Caco-2 (cell line): ENCODE measurements at regions not wholly inside any gene's neighbourhood (a gene's known extent, or its start where the extent isn't known, plus 50 kb on each side); places are given as distances from the start of the nearest gene placed in this dataset.

ENCODE experiments used
- BruUV-seq: library from RNA; stranded (reverse); fragments of 400-500 nt; replicated peaks from 2 replicates; lab custom pipeline; 2021; lab: Mats Ljungman, UMichigan
- CTCF ChIA-PET: fragments of 300-600 bp; sonication (Branson Sonifier 250); formaldehyde crosslinking; loops from one replicate; lab custom pipeline; 2022; ENCODE audit warnings: antibody characterized with exemption; lab: Charles Lee
- POLR2A ChIA-PET: fragments of 300-600 bp; sonication (Branson Sonifier 250); formaldehyde crosslinking; loops from one replicate; lab custom pipeline; 2022; ENCODE audit warnings: antibody characterized with exemption; lab: Charles Lee
- DNase-seq, 2 experiments: peaks; one replicate each; pipeline versions ENCODE4 v3.0.0 to v3.0.0-alpha.2; 2020 to 2022
- H3K27me3 ChIP-seq: replicated peaks from 2 replicates; pipeline ENCODE4 v1.6.0; 2011; ENCODE audit warnings: low read length; ENCODE audit not compliant: control insufficient read depth, insufficient read depth
- H3K36me3 ChIP-seq: 2 replicates; pipeline ENCODE4 v1.5.1; 2011; ENCODE audit warnings: low read length; ENCODE audit not compliant: control insufficient read depth, insufficient read depth
- H3K4me1 ChIP-seq: fragments of 250-450 bp; sonication (Bioruptor Pico); 2 replicates; pipeline ENCODE4 v1.5.1; 2020; ENCODE audit warnings: mild to moderate bottlenecking
- H3K4me3 ChIP-seq: 2 replicates; pipeline ENCODE4 v1.5.1; 2011; ENCODE audit warnings: low read depth, mild to moderate bottlenecking, control low read depth, low read length
- H3K9me3 ChIP-seq: fragments of 250-450 bp; sonication (Bioruptor Pico); 2 replicates; pipeline ENCODE4 v1.5.1; 2020; ENCODE audit warnings: mild to moderate bottlenecking, moderate library complexity
- H3K27ac Mint-ChIP-seq: one replicate; pipeline ENCODE4 v1.8.0; 2022; ENCODE audit warnings: mixed read lengths; ENCODE audit not compliant: unreplicated experiment
- H3K27me3 Mint-ChIP-seq: one replicate; pipeline ENCODE4 v1.8.0; 2022; ENCODE audit warnings: mixed read lengths; ENCODE audit not compliant: insufficient read depth, unreplicated experiment
- H3K36me3 Mint-ChIP-seq: one replicate; pipeline ENCODE4 v1.8.0; 2022; ENCODE audit warnings: mild to moderate bottlenecking, mixed read lengths; ENCODE audit not compliant: insufficient read depth, unreplicated experiment
- H3K4me1 Mint-ChIP-seq: one replicate; pipeline ENCODE4 v1.8.0; 2022; ENCODE audit warnings: low read depth, mixed read lengths; ENCODE audit not compliant: unreplicated experiment
- H3K4me3 Mint-ChIP-seq: one replicate; pipeline ENCODE4 v1.8.0; 2022; ENCODE audit warnings: mild to moderate bottlenecking, moderate library complexity, mixed read lengths; ENCODE audit not compliant: unreplicated experiment
- H3K9me3 Mint-ChIP-seq: one replicate; pipeline ENCODE4 v1.8.0; 2022; ENCODE audit warnings: mixed read lengths; ENCODE audit not compliant: unreplicated experiment
- CTCF ChIP-seq, 2 experiments: fragments of 200-600 bp in 1 of 2; IDR thresholded peaks; 1 replicate in 1 of 2; 2 replicates in 1 of 2; pipeline versions ENCODE4 v1.5.1 to v1.8.0; 2011 to 2022; ENCODE audit warnings: antibody characterized with exemption in 1 of 2, control low read depth in 1 of 2, inconsistent platforms in 1 of 2, low read depth in 1 of 2, low read length in 1 of 2, mild to moderate bottlenecking in 1 of 2, moderate library complexity in 1 of 2; ENCODE audit not compliant: insufficient read depth in 1 of 2, severe bottlenecking in 1 of 2, unreplicated experiment in 1 of 2
- intact Hi-C: fragments of 100-400 bp; cut with micrococcal nuclease; formaldehyde crosslinking; loops from one replicate; pipeline ENCODE4 v1.10.0; 2022; ENCODE audit not compliant: unreplicated experiment

- Mint-ChIP-seq H3K36me3 (no peaks in the 10 kb centered on the region), H3K4me1 (no peaks in the 10 kb centered on the region), H3K9me3 (peaks cover 5% of the 10 kb centered on the region), H3K4me3 (no peak overlapping the region), H3K27ac (no peak overlapping the region), H3K27me3 (peaks cover 10% of the 10 kb centered on the region)
- H3K9me3 ChIP-seq = no peaks in the 10 kb centered on the region
- H3K4me1 ChIP-seq = no peaks in the 10 kb centered on the region
- ChIA-PET CTCF (no interaction called here), POLR2A (no interaction called here)
- no TSS peak for BruUV-seq
- TF ChIP-seq CTCF (IDR thresholded peaks at IDR 0.05; ENCODE audit: insufficient read depth in 1 of 2, low read depth in 1 of 2, low read length in 1 of 2, severe bottlenecking in 1 of 2, unreplicated experiment in 1 of 2) = no peak
- no peaks in the 10 kb centered on the region for H3K36me3 ChIP-seq
- no peak overlapping the region for H3K4me3 ChIP-seq
- DNase-seq = no peak
- intact Hi-C loops = no loop called here
- no peaks in the 10 kb centered on the region for H3K27me3 ChIP-seq
Observed at GRCh38 chr3:16738451-16738850, 133.2 kb upstream of the DAZL start.

GRCh38 chr3:16739541-16740105 is 134.4 kb upstream of the DAZL start:
- no peak for TF ChIP-seq CTCF (IDR thresholded peaks at IDR 0.05; ENCODE audit: insufficient read depth in 1 of 2, low read depth in 1 of 2, low read length in 1 of 2, severe bottlenecking in 1 of 2, unreplicated experiment in 1 of 2)
- intact Hi-C loops = no loop called here
- H3K36me3 Mint-ChIP-seq = no peaks in the 10 kb centered on the region
- no peaks in the 10 kb centered on the region for H3K36me3 ChIP-seq
- H3K9me3 Mint-ChIP-seq = no peaks in the 10 kb centered on the region
- POLR2A ChIA-PET = no interaction called here
- DNase-seq = no peak
- H3K9me3 ChIP-seq = no peaks in the 10 kb centered on the region
- no peak overlapping the region for H3K27ac Mint-ChIP-seq
- BruUV-seq = no TSS peak
- H3K4me1 ChIP-seq = no peaks in the 10 kb centered on the region
- no peaks in the 10 kb centered on the region for H3K27me3 ChIP-seq
- CTCF ChIA-PET = no interaction called here
- H3K4me3 Mint-ChIP-seq = no peak overlapping the region
- H3K4me3 ChIP-seq = no peak overlapping the region
- no peaks in the 10 kb centered on the region for H3K4me1 Mint-ChIP-seq
- peaks cover 9% of the 10 kb centered on the region for H3K27me3 Mint-ChIP-seq

- Mint-ChIP-seq H3K27ac (no peak overlapping the region), H3K4me3 (no peak overlapping the region), H3K9me3 (no peaks in the 10 kb centered on the region), H3K27me3 (peaks cover 10% of the 10 kb centered on the region), H3K36me3 (no peaks in the 10 kb centered on the region), H3K4me1 (no peaks in the 10 kb centered on the region)
- Histone ChIP-seq H3K9me3 (no peaks in the 10 kb centered on the region), H3K27me3 (no peaks in the 10 kb centered on the region), H3K4me1 (no peaks in the 10 kb centered on the region), H3K36me3 (no peaks in the 10 kb centered on the region), H3K4me3 (no peak overlapping the region)
- no peak for TF ChIP-seq CTCF (IDR thresholded peaks at IDR 0.05; ENCODE audit: insufficient read depth in 1 of 2, low read depth in 1 of 2, low read length in 1 of 2, severe bottlenecking in 1 of 2, unreplicated experiment in 1 of 2)
- no TSS peak for BruUV-seq
- POLR2A ChIA-PET = no interaction called here
- DNase-seq = no peak
- intact Hi-C loops = no loop called here
- CTCF ChIA-PET = no interaction called here
Observed at GRCh38 chr3:16740515-16740914, 135.3 kb upstream of the DAZL start.
